Thoracic aorta (tissue), 2 donors: ENCODE measurements at regions not wholly inside any gene's neighbourhood (a gene's known extent, or its start where the extent isn't known, plus 50 kb on each side); places are given as distances from the start of the nearest gene placed in this dataset.

Experiments used
- ATAC-seq: fragments of 150-250 bp; one replicate; pipeline ENCODE4 v1.8.0; 2017; ENCODE audit warnings: low read depth; ENCODE audit not compliant: insufficient number of reproducible peaks, low FRiP score
- DNase-seq: peaks from one replicate; pipeline ENCODE4 v3.0.0-alpha.2; 2020; ENCODE audit warnings: low spot score
- H3K27ac ChIP-seq, 2 donors: fragments of 200-600 bp; sonication (generic); 1 replicate in 1 of 2; 2 replicates in 1 of 2; pipeline ENCODE4 v1.5.1; 2016; ENCODE audit warnings: mild to moderate bottlenecking in 2 of 2, moderate library complexity in 2 of 2
- H3K27me3 ChIP-seq: fragments of 200-600 bp; sonication (generic); replicated peaks from 2 replicates; pipeline ENCODE4 v1.6.0; 2016; ENCODE audit warnings: mild to moderate bottlenecking; ENCODE audit not compliant: insufficient read depth
- H3K36me3 ChIP-seq: fragments of 200-600 bp; sonication (generic); one replicate; pipeline ENCODE4 v1.5.1; 2016
- H3K4me1 ChIP-seq, 2 donors: fragments of 200-600 bp; sonication (generic); 1 replicate in 1 of 2; 2 replicates in 1 of 2; pipeline versions ENCODE4 v1.5.1 to v1.6.0; 2016; ENCODE audit warnings: low read depth in 2 of 2, mild to moderate bottlenecking in 1 of 2; ENCODE audit not compliant: control insufficient read depth in 1 of 2
- H3K4me3 ChIP-seq: fragments of 200-600 bp; sonication (generic); 2 replicates; pipeline ENCODE4 v1.5.1; 2016; ENCODE audit warnings: mild to moderate bottlenecking
- H3K9me3 ChIP-seq: fragments of 200-600 bp; sonication (generic); 2 replicates; pipeline ENCODE4 v1.5.1; 2016
- TF ChIP-seq, protein P1 (sequence below): fragments of 200-600 bp; sonication (generic); IDR thresholded peaks from one replicate; pipeline ENCODE4 v1.5.1; 2019; ENCODE audit warnings: antibody characterized with exemption

DNA sequence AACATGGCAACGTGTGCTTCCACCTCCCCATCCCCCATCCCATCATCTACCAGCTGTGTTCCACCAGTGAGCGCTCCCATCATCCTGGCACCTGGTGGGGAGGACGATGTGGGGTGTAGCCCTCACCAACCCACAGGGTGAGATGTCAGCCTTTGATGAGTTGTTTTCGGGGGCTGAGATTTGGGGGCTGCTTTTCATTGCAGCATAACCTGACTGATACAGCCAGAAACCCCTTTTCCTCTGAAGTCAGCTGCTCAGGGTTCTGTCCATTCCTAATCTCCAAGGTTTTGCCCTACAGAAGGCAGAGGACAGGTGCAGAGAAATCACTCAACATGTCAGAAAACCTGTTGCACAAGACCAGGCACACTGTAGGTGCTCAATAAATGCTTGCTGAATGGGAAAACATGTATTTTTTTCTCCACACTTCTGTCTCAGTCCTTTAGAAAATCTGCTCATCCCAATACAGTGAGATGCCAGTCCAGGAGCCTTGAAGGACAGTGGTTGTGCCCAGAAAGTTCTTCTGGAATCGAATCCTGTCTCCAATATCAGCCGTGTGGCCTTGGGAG is 239.8 kb downstream of the RBM19 start:
- DNase-seq: no peak
- TF ChIP-seq, protein P1, sequence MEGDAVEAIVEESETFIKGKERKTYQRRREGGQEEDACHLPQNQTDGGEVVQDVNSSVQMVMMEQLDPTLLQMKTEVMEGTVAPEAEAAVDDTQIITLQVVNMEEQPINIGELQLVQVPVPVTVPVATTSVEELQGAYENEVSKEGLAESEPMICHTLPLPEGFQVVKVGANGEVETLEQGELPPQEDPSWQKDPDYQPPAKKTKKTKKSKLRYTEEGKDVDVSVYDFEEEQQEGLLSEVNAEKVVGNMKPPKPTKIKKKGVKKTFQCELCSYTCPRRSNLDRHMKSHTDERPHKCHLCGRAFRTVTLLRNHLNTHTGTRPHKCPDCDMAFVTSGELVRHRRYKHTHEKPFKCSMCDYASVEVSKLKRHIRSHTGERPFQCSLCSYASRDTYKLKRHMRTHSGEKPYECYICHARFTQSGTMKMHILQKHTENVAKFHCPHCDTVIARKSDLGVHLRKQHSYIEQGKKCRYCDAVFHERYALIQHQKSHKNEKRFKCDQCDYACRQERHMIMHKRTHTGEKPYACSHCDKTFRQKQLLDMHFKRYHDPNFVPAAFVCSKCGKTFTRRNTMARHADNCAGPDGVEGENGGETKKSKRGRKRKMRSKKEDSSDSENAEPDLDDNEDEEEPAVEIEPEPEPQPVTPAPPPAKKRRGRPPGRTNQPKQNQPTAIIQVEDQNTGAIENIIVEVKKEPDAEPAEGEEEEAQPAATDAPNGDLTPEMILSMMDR: no peak
- H3K4me1 ChIP-seq: no peaks in the 10 kb centered on the region
- H3K27ac ChIP-seq: no peak overlapping the region
- ATAC-seq: no peak
- H3K27me3 ChIP-seq: no peaks in the 10 kb centered on the region
- H3K4me3 ChIP-seq: no peak overlapping the region
- no peaks in the 10 kb centered on the region for H3K36me3 ChIP-seq
- no peaks in the 10 kb centered on the region for H3K9me3 ChIP-seq

DNA sequence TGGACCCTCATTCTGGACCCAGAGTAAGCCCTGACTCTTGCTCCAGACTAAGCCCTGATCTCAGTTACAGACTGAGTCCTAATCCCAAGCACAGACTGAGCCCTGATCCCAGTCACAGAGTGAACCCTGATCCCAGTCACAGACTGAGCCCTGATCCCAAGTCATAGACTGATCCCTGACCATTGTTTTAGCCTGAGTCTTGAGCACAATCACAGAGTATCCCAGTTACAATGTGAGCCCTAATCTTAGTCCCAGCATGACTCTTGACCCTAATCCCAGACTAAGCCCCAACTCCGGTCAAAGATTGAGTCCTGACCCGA is 240.6 kb downstream of the RBM19 start:
- Histone ChIP-seq H3K27me3 (no peaks in the 10 kb centered on the region), H3K4me1 (no peaks in the 10 kb centered on the region), H3K4me3 (no peak overlapping the region), H3K27ac (no peak overlapping the region), H3K36me3 (no peaks in the 10 kb centered on the region), H3K9me3 (no peaks in the 10 kb centered on the region)
- DNase-seq (no peak), ATAC-seq (no peak)
- TF ChIP-seq, protein P1: no peak

DNA sequence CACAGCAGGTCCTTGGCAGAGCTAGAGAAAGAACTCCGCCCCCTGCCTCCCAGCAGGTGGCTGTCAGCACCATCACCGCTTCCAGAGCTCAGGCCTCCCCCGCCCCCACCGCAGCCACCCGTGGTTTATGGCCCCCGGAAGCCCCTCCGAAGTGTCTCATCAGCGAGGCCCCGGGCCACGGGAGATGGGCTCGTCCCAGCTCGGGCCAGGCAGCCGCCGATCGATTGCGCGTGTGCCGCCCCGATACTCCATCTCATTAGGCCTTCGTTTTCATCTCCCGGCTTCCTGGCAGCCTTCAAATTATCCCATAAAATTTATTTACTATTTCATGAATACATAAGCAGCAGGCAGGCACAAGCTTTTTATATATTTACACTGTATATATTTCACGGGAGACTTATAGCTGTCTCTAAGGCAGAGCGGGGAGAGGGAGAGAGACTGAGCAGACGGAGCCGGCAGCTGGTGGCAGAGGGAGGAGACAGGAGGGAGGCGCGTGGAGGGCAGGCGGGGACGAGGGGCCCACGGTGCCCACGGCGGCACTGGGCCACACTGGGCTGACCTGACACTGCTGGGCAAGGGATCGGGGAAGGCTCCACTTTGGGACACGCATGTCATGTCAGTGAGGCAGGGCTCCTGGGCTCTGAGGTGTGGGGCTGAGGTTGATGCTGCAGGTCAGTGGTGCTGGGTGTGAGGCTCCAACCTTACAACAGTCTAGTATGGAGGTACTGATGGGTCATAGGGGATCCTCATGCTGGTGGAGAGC is 241.2 kb downstream of the RBM19 start:
- ATAC-seq (no peak), DNase-seq (no peak)
- TF ChIP-seq, protein P1: no peak
- Histone ChIP-seq H3K36me3 (no peaks in the 10 kb centered on the region), H3K9me3 (no peaks in the 10 kb centered on the region), H3K4me1 (no peaks in the 10 kb centered on the region), H3K27ac (no peak overlapping the region), H3K4me3 (no peak overlapping the region), H3K27me3 (no peaks in the 10 kb centered on the region)

DNA sequence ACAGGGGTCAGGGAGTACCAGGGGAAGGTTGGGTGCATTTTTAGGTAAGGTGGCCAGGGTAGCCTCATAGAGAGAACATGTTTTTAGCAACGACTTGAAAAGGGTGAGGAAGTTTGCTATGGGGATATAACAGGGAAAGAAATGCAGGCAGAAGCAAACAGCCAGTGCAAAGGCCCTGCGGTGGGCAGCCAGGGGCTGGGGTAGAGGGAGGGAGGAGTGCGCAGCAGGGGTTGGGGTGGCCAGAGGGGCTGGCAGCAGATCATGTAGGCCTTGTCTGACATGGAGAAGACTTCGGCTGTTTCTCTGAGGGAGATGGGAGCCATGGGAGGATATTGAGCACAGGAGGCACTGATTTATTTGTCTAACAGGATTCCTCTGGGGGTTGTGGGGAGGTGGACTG is 242.5 kb downstream of the RBM19 start:
- TF ChIP-seq, protein P1: no peak
- ATAC-seq (no peak), DNase-seq (no peak)
- H3K27ac ChIP-seq: no peak overlapping the region
- no peak overlapping the region for H3K4me3 ChIP-seq
- H3K27me3 ChIP-seq: no peaks in the 10 kb centered on the region
- no peaks in the 10 kb centered on the region for H3K36me3 ChIP-seq
- H3K4me1 ChIP-seq: no peaks in the 10 kb centered on the region
- H3K9me3 ChIP-seq: no peaks in the 10 kb centered on the region

DNA sequence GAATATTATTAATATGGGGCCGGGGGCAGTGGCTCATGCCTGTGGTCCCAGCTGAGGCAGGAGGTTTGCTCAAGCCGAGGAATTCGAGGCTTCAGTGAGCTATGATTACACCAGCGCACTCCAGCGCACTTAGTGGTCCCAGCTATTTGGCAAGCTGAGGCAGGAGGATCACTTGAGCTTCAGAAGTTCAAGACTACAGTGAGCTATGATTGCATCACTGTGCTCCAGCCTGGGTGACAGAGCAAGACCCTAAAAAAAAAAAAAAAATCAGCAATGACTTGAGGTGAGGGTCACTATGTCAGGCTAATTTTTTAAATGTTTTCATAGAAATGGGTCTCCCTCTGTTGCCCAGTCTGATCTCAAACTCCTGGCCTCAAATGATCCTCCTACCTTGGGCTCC is 243.4 kb downstream of the RBM19 start:
- H3K9me3 ChIP-seq: no peaks in the 10 kb centered on the region
- DNase-seq: no peak
- H3K36me3 ChIP-seq: no peaks in the 10 kb centered on the region
- TF ChIP-seq, protein P1: no peak
- no peak for ATAC-seq
- H3K4me1 ChIP-seq: no peaks in the 10 kb centered on the region
- H3K27me3 ChIP-seq: no peaks in the 10 kb centered on the region
- no peak overlapping the region for H3K27ac ChIP-seq
- H3K4me3 ChIP-seq: no peak overlapping the region
